GM12864 (cell line): ENCODE measurements at regions not wholly inside any gene's neighbourhood (a gene's known extent, or its start where the extent isn't known, plus 50 kb on each side); places are given as distances from the start of the nearest gene placed in this dataset.

ENCODE experiments used
- DNase-seq: peaks from one replicate; pipeline ENCODE4 v3.0.0-alpha.2; 2011; ENCODE audit warnings: low read depth
- H3K4me3 ChIP-seq: 2 replicates; pipeline ENCODE4 v1.5.1; 2011; ENCODE audit warnings: mild to moderate bottlenecking, low read depth, low read length, control low read depth
- CTCF ChIP-seq: IDR thresholded peaks from 2 replicates; pipeline ENCODE4 v1.5.1; 2011; ENCODE audit warnings: low read depth, mild to moderate bottlenecking, moderate library complexity, low read length, control low read depth, inconsistent platforms; ENCODE audit errors: missing control alignments

GRCh38 chr3:5295191-5295690, 107.7 kb downstream of the EDEM1 start:
- no peak for TF ChIP-seq CTCF
- no peak for DNase-seq
- no peak overlapping the region for H3K4me3 ChIP-seq

GRCh38 chr3:5296362-5296761, 108.9 kb downstream of the EDEM1 start:
- DNase-seq: no peak
- TF ChIP-seq CTCF: no peak
- H3K4me3 ChIP-seq: no peak overlapping the region

DNA sequence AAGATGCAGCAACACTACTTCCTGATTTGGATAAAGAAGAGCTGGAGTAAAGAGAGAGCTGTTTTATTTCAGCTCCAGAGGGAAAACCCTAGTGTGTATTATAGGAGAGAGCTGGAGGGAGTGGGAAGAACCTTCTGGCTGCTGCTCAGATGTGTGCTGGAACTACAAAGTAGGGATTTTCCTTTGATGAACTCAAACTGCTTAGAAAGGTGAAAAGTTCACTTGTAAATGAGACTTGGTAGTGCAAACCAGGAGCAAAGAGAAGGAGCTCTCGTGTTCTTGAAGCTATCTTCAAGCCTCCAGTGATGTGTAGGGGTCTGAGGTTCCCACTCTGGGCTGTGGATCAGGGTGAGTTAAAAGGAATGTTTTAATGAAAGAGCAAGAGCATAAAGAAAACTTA, 110.4 kb downstream of the EDEM1 start:
- DNase-seq: no peak
- H3K4me3 ChIP-seq: no peak overlapping the region
- TF ChIP-seq CTCF: no peak

DNA sequence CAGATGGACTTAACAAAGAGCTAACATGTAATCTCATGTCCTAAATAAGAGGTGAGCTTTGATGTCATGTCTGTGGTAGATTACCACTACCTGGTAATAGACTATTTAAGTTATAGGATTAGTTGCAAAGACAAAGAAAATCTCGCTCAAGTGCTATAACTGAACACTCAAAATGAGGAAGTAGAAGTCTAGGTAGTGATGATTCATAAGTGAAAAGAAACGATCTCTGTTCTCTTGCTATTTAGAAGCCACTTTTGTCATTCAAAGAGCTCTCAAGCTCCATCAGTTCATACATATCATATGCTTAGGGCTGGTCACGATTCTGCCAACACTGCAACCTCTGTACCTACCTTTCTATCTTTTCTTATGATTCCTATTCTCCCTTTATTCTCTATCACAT, 110.9 kb downstream of the EDEM1 start:
- TF ChIP-seq CTCF: no peak
- peak; percentile 44 for DNase-seq
- H3K4me3 ChIP-seq: no peak overlapping the region

DNA sequence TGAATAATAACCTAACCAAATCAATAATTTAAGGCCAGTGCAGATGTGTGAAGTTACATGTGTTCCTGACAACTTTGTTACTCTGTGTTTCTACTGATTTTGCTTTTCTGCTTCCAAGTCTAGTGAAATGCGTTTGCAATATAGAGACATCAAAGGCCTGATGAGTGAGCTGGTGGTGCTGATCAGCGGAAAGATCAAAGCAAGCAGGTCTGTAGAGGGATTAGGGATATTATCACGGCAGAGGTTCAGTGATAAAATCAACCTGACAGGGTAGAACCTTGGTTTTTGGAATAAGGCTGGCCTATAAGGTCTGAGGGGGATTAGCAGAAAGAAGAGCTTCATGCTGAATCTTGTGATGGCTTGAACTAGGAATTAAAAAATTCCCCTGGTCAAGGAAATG, 111.7 kb downstream of the EDEM1 start:
- no peak for TF ChIP-seq CTCF
- H3K4me3 ChIP-seq: no peak overlapping the region
- DNase-seq: no peak

- DNase-seq: no peak
- no peak overlapping the region for H3K4me3 ChIP-seq
- TF ChIP-seq CTCF: no peak
Observed at GRCh38 chr3:5300638-5301037, 113.1 kb downstream of the EDEM1 start.

DNA sequence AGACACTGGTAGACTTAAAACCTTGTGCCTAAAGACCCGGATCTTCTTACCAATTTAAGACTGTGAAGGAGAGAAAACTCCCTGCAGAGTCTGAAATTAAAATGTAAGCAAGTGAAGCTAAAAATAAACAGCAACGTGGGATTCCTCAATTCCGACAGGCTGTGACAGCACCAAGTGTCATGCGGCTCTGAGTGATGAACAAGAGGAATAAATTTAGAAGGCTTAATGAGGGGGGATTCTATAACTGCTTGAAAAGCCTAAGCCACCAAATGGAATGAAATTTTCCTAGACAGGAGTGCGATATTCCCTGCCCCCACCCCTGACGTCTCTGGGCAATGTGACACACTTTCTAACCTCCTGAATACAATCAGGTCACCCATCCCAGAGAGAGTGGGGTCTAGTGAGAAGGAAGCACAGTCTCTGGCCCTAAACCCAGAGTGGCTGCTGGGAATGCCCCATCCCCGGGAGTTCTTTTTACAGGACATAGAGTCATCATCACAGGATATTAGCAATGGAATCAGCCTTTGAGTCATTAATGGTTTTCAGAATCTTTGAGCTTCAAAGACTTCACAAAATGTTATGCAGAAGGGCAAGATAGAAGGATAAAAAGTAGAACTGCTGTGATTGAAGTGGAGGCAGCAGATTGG, 114.3 kb downstream of the EDEM1 start:
- no peak for DNase-seq
- H3K4me3 ChIP-seq: no peak overlapping the region
- TF ChIP-seq CTCF: no peak
